ENCODE measurements at regions not wholly inside any gene's neighbourhood (a gene's known extent, or its start where the extent isn't known, plus 50 kb on each side); places are given as distances from the start of the nearest gene placed in this dataset.
"Not testable (repeated sequence)": the region's sequence is repeated elsewhere in the genome, so short reads cannot be mapped to it uniquely, and the experiment has no call there.

DNA sequence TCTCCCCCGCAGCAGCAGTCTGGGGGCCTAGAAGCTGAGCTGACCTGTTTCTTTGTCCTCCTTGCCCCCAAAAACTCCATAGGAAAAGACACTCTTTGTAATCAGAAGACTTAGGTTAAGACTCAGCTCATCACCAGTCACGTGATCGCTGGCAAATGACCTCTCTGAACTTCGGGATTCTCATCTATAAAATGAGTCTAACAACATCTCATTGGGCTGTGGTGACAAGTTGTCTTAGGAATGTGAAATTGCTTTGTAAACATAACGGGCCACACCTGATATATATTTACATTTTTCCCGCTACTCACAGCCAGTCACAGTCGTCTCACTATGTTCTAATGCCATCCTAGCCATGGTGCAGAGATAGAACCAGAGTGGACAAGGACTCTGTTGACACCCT, 86.0 kb upstream of the LHX1 start:
- intact Hi-C loops (cut with DNase I): no loop called here
- no peak for DNase-seq

GRCh38 chr17:36852478-36852877, 84.8 kb upstream of the LHX1 start:
- H3K36me3 ChIP-seq; H3K27me3 ChIP-seq; H3K9me3 ChIP-seq; DNase-seq; H3K4me1 ChIP-seq; H3K4me3 ChIP-seq (replicated peaks in 1 of 3); H3K27ac ChIP-seq; intact Hi-C loops (cut with DNase I): not testable (repeated sequence)
- 76 to 93% methylated on average over 1 of the region's 1 CpG for WGBS, 2 donors

More for the DNA sequence above, 86.0 kb upstream of the LHX1 start:
- Histone ChIP-seq H3K4me3 (replicated peaks in 1 of 3) (no peak overlapping the region), H3K27ac (no peak overlapping the region), H3K9me3 (no peaks in the 10 kb centered on the region), H3K4me1 (no peaks in the 10 kb centered on the region), H3K36me3 (no peaks in the 10 kb centered on the region), H3K27me3 (no peaks in the 10 kb centered on the region)
- TF ChIP-seq, protein P1, sequence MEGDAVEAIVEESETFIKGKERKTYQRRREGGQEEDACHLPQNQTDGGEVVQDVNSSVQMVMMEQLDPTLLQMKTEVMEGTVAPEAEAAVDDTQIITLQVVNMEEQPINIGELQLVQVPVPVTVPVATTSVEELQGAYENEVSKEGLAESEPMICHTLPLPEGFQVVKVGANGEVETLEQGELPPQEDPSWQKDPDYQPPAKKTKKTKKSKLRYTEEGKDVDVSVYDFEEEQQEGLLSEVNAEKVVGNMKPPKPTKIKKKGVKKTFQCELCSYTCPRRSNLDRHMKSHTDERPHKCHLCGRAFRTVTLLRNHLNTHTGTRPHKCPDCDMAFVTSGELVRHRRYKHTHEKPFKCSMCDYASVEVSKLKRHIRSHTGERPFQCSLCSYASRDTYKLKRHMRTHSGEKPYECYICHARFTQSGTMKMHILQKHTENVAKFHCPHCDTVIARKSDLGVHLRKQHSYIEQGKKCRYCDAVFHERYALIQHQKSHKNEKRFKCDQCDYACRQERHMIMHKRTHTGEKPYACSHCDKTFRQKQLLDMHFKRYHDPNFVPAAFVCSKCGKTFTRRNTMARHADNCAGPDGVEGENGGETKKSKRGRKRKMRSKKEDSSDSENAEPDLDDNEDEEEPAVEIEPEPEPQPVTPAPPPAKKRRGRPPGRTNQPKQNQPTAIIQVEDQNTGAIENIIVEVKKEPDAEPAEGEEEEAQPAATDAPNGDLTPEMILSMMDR (IDR thresholded peaks at IDR 0.05): no peak
- TF ChIP-seq POLR2A (IDR thresholded peaks at IDR 0.05): no peak
- 83 to 86% methylated on average over 7 of the region's 7 CpGs for WGBS, 2 donors

GRCh38 chr17:36854982-36855381, 82.3 kb upstream of the LHX1 start:
- WGBS, 2 donors: 37 to 39% methylated on average over 3 of the region's 3 CpGs
- TF ChIP-seq, protein P1 (IDR thresholded peaks at IDR 0.05): no peak
- no peak for TF ChIP-seq POLR2A (IDR thresholded peaks at IDR 0.05)
- no peak for DNase-seq

GRCh38 chr17:36855459-36855858, 81.8 kb upstream of the LHX1 start:
- Histone ChIP-seq H3K4me3 (replicated peaks in 1 of 3) (no peak overlapping the region), H3K36me3 (no peaks in the 10 kb centered on the region), H3K9me3 (no peaks in the 10 kb centered on the region), H3K27me3 (no peaks in the 10 kb centered on the region), H3K27ac (no peak overlapping the region), H3K4me1 (no peaks in the 10 kb centered on the region)
- 92 to 95% methylated on average over 4 of the region's 4 CpGs for WGBS, 2 donors
- intact Hi-C loops (cut with DNase I): no loop called here
- no peak for DNase-seq
- TF ChIP-seq, protein P1 (IDR thresholded peaks at IDR 0.05): no peak
- TF ChIP-seq POLR2A (IDR thresholded peaks at IDR 0.05): no peak

More at GRCh38 chr17:36854982-36855381, 82.3 kb upstream of the LHX1 start:
- intact Hi-C loops (cut with DNase I): no loop called here
- no peak overlapping the region for H3K4me3 ChIP-seq (replicated peaks in 1 of 3)
- H3K36me3 ChIP-seq: no peaks in the 10 kb centered on the region
- no peak overlapping the region for H3K27ac ChIP-seq
- H3K4me1 ChIP-seq: no peaks in the 10 kb centered on the region
- H3K27me3 ChIP-seq: no peaks in the 10 kb centered on the region
- H3K9me3 ChIP-seq: no peaks in the 10 kb centered on the region

GRCh38 chr17:36856222-36856621, 81.1 kb upstream of the LHX1 start:
- no peaks in the 10 kb centered on the region for H3K27me3 ChIP-seq
- WGBS, 2 donors: 74 to 84% methylated on average over 7 of the region's 7 CpGs
- H3K27ac ChIP-seq: no peak overlapping the region
- no peak for TF ChIP-seq POLR2A (IDR thresholded peaks at IDR 0.05)
- TF ChIP-seq, protein P1 (IDR thresholded peaks at IDR 0.05): no peak
- no peak for DNase-seq
- no peak overlapping the region for H3K4me3 ChIP-seq (replicated peaks in 1 of 3)
- intact Hi-C loops (cut with DNase I): no loop called here
- H3K9me3 ChIP-seq: no peaks in the 10 kb centered on the region
- no peaks in the 10 kb centered on the region for H3K36me3 ChIP-seq
- no peaks in the 10 kb centered on the region for H3K4me1 ChIP-seq

GRCh38 chr17:36856903-36857381, 80.3 kb upstream of the LHX1 start:
- no peak for DNase-seq
- Histone ChIP-seq H3K4me1 (no peaks in the 10 kb centered on the region), H3K9me3 (no peaks in the 10 kb centered on the region), H3K27me3 (no peaks in the 10 kb centered on the region), H3K36me3 (no peaks in the 10 kb centered on the region), H3K27ac (no peak overlapping the region), H3K4me3 (replicated peaks in 1 of 3) (no peak overlapping the region)
- WGBS, 2 donors: 81 to 84% methylated on average over 16 of the region's 16 CpGs
- TF ChIP-seq, protein P1 (IDR thresholded peaks at IDR 0.05): no peak
- intact Hi-C loops (cut with DNase I): no loop called here

All from thyroid gland (tissue), 4 donors.